OCI-LY1 (cell line): ENCODE measurements at regions not wholly inside any gene's neighbourhood (a gene's known extent, or its start where the extent isn't known, plus 50 kb on each side); places are given as distances from the start of the nearest gene placed in this dataset.

Experiments used
- CTCF ChIP-seq: fragments of 200-600 bp; sonication (generic), shearing (Covaris generic); IDR thresholded peaks from 2 replicates; pipeline ENCODE4 v1.5.1; 2017; ENCODE audit warnings: mild to moderate bottlenecking, antibody characterized with exemption, low read length, moderate library complexity, mixed read lengths
- EZH2 ChIP-seq: fragments of 200-600 bp; sonication (generic), shearing (Covaris generic); IDR thresholded peaks from 2 replicates; pipeline ENCODE4 v1.8.0; 2017; ENCODE audit warnings: borderline replicate concordance, mixed run types, mild to moderate bottlenecking, antibody characterized with exemption, low read length, moderate library complexity, mixed read lengths

GRCh38 chr7:18167815-18168214 is 140.2 kb upstream of the PRPS1L1 start:
- TF ChIP-seq CTCF (no peak), EZH2 (no peak)
